KOPT-K1 (cell line): ENCODE measurements at regions not wholly inside any gene's neighbourhood (a gene's known extent, or its start where the extent isn't known, plus 50 kb on each side); places are given as distances from the start of the nearest gene placed in this dataset.

Experiments
- H3K27ac ChIP-seq: fragments of 200-600 bp; sonication (generic); 2 replicates; pipeline ENCODE4 v1.5.1; 2016; ENCODE audit warnings: antibody characterized with exemption, mild to moderate bottlenecking, low read depth, low read length; ENCODE audit not compliant: poor library complexity, severe bottlenecking
- H3K36me3 ChIP-seq: fragments of 200-600 bp; sonication (generic); 2 replicates; pipeline ENCODE4 v1.5.1; 2017; ENCODE audit warnings: antibody characterized with exemption, mild to moderate bottlenecking, low read length, moderate library complexity; ENCODE audit not compliant: insufficient read depth
- H3K9me3 ChIP-seq: fragments of 200-600 bp; sonication (generic); 2 replicates; pipeline ENCODE4 v1.5.1; 2017; ENCODE audit warnings: antibody characterized with exemption, low read length, mild to moderate bottlenecking; ENCODE audit not compliant: insufficient read depth, poor library complexity, severe bottlenecking

DNA sequence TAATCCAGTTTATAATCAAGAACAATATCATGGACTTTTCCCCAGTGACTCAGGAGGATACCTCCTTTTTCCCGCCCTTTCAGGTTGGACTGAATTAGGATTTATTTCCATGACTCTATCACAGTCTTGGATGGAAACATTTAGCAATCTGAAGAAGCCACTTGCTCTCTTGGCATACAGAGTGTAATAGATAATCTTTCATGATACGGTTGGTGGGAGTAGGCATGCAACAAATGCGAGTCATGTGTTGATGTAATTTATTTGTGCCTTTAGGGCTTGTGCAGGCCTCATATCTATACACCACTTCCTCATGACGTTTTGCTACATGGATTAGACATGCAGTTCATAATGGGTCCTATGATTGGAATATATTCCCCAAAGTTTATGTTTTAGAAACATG is 54.2 kb upstream of the MCTP2 start:
- Histone ChIP-seq H3K27ac (no peak overlapping the region), H3K9me3 (peaks cover 13% of the 10 kb centered on the region), H3K36me3 (no peaks in the 10 kb centered on the region)

DNA sequence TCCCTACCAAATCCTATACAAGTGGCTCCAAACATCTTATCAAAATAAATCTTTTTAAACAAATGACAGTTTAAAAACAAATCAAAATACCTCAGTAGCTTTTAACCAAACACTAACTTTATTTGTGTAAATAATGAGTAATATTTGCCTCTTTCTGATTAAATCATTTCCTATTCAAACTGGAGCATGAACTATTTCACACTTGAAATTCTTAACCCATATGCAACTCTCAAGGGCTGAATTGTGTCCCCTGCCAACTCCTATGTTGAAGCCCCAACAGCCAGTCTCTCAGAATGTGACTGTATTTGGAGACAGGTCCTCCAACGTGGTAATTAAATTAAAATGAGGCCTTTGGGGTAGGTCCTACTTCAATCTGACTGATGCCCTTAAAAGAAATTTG is 55.9 kb upstream of the MCTP2 start:
- Histone ChIP-seq H3K36me3 (no peaks in the 10 kb centered on the region), H3K27ac (no peak overlapping the region), H3K9me3 (peaks cover 13% of the 10 kb centered on the region)

DNA sequence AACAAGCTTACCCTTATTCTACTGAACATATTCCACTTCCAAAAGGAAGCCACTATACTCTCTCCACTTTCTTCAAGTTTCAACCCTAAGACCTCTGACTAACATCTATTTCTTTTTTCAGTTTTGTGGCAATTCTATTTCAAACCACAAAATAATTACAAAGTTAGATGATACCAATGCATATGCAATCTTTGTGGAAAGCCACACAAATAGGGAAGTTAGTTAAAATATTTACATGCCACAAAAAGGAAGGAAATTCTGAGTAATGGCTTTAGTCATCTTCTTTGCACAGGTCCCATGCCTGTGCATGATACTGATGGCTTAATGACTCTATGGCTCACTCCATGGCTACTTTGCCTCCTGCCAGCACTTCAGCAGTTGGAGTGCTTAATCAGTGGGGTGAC is 57.0 kb upstream of the MCTP2 start:
- Histone ChIP-seq H3K27ac (no peak overlapping the region), H3K36me3 (no peaks in the 10 kb centered on the region), H3K9me3 (peaks cover 13% of the 10 kb centered on the region)

DNA sequence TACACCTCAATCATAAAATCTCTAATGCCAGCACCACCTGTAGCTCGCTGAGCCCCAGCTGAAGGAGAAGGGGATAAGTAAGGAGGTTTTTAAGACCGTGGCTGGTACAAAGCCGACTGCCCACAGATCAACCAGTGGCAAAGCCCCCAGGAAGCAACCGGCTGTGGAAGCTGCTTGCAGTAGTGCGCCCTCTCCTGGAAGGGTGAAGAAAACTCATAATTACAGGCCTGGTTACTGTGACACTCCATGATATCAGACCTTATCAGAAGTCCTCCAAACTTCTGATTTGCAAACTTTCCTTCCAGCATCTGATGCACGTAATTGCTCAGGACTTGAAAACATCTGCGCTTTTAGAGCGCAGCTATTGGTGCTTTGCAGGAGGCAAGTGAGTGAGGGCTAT is 63.1 kb upstream of the MCTP2 start:
- Histone ChIP-seq H3K27ac (no peak overlapping the region), H3K9me3 (no peaks in the 10 kb centered on the region), H3K36me3 (no peaks in the 10 kb centered on the region)

- Histone ChIP-seq H3K27ac (no peak overlapping the region), H3K36me3 (no peaks in the 10 kb centered on the region), H3K9me3 (no peaks in the 10 kb centered on the region)
Measured at GRCh38 chr15:94164971-94165370, 66.4 kb upstream of the MCTP2 start.

GRCh38 chr15:94164202-94164807 is 67.1 kb upstream of the MCTP2 start:
- no peaks in the 10 kb centered on the region for H3K36me3 ChIP-seq
- H3K27ac ChIP-seq, result no peak overlapping the region
- no peaks in the 10 kb centered on the region for H3K9me3 ChIP-seq

DNA sequence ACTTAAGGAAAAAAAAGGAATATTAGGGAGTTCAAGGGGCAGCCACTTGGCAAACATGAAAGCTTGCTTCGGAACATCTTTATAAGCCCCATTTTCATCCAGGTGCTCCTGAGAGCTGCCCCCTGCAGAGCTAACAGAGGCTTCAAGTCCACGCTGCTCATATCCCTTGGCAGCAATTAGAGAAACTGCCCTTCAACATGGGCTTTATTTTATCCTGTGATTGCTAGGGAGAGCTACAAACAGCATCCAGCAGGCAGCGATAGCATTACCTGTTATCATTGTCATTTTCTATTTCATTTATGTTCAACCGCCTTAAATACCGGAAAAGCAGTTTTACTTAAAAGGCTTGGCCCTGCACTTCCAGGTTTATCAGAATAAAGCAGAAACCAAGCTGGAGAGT is 68.4 kb upstream of the MCTP2 start:
- Histone ChIP-seq H3K36me3 (no peaks in the 10 kb centered on the region), H3K9me3 (no peaks in the 10 kb centered on the region), H3K27ac (no peak overlapping the region)

- Histone ChIP-seq H3K27ac (no peak overlapping the region), H3K36me3 (no peaks in the 10 kb centered on the region)
Measured at GRCh38 chr15:94154255-94154654, 77.1 kb upstream of the MCTP2 start.

GRCh38 chr15:94145046-94145445 is 86.3 kb upstream of the MCTP2 start:
- Histone ChIP-seq H3K36me3 (no peaks in the 10 kb centered on the region), H3K27ac (no peak overlapping the region), H3K9me3 (no peaks in the 10 kb centered on the region)

More at GRCh38 chr15:94154255-94154654, 77.1 kb upstream of the MCTP2 start:
- H3K9me3 ChIP-seq, result no peaks in the 10 kb centered on the region

DNA sequence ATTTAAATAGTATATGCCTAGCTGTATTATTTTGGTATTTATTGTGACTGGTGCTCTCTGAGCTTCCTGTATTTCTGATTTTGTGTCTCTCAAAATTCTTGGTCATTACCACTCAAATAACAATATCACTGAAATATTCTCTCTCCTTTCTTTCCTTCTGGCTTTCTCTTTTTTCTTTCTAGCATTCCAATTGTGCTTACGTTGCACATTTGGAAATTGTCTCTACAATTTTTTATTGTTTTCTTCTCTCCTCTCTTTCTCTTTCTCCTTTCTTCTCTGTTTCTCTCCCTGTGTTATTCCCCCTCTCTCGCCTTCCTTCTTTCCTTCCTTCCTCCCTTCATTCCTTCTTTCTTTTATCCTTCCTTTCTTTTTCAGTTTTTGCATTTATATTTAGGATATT is 89.6 kb upstream of the MCTP2 start:
- H3K27ac ChIP-seq, result no peak overlapping the region
- no peaks in the 10 kb centered on the region for H3K36me3 ChIP-seq
- H3K9me3 ChIP-seq, result no peaks in the 10 kb centered on the region

GRCh38 chr15:94135486-94136147 is 95.7 kb upstream of the MCTP2 start:
- no peaks in the 10 kb centered on the region for H3K36me3 ChIP-seq
- H3K9me3 ChIP-seq, result no peaks in the 10 kb centered on the region
- H3K27ac ChIP-seq, result no peak overlapping the region

- Histone ChIP-seq H3K36me3 (no peaks in the 10 kb centered on the region), H3K27ac (no peak overlapping the region), H3K9me3 (no peaks in the 10 kb centered on the region)
Measured at GRCh38 chr15:94131875-94132274, 99.5 kb upstream of the MCTP2 start.

DNA sequence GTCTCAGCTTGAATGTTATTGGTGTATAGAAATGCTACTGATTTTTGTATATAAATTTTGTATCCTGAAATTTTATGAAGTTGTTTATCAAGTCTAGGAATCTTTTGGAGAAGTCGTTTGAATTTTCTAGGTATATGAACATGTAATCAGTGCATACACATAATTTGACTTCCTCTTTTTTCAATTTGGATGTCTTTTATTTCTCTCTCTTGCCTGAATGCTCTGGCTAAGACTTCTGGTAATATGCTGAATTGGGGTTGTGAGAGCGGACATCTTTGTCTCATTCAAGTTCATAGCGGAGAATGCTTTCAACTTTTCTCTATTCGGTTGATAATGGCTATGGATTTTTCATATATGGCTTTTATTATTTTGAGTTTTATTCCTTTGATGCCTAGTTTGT is 100.9 kb upstream of the MCTP2 start:
- Histone ChIP-seq H3K36me3 (no peaks in the 10 kb centered on the region), H3K9me3 (no peaks in the 10 kb centered on the region), H3K27ac (no peak overlapping the region)

GRCh38 chr15:94127006-94127405 is 104.4 kb upstream of the MCTP2 start:
- no peaks in the 10 kb centered on the region for H3K9me3 ChIP-seq
- no peak overlapping the region for H3K27ac ChIP-seq
- no peaks in the 10 kb centered on the region for H3K36me3 ChIP-seq

DNA sequence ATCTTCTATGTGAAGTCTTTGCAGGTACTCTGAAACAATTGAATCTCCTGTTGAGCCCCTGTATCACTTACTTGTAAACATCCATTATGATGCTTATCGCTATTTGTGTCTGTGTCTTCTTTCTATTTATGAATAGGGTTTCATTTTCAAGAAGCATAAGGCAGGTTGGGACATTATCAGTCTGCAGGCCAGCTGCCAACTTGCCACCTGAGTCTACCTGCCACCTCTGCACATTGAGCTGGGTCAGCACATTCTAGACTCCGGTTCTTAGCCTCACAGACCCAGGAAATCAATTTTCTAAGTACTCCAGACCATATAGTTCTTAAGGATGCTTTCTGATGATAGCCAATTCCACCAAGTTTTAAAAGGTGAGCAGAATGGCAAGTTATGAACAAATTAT is 105.7 kb upstream of the MCTP2 start:
- H3K36me3 ChIP-seq, result no peaks in the 10 kb centered on the region
- no peaks in the 10 kb centered on the region for H3K9me3 ChIP-seq
- no peak overlapping the region for H3K27ac ChIP-seq

GRCh38 chr15:94125156-94125555 is 106.2 kb upstream of the MCTP2 start:
- no peaks in the 10 kb centered on the region for H3K9me3 ChIP-seq
- H3K36me3 ChIP-seq, result no peaks in the 10 kb centered on the region
- H3K27ac ChIP-seq, result no peak overlapping the region
